SK-N-SH treated with all-trans-retinoic acid at 6 μM for 48 hours (cell line): ENCODE measurements at regions not wholly inside any gene's neighbourhood (a gene's known extent, or its start where the extent isn't known, plus 50 kb on each side); places are given as distances from the start of the nearest gene placed in this dataset.

Source experiments
- CSRNP3 ChIP-seq: fragments of 250-450 bp; sonication (Bioruptor Pico); IDR thresholded peaks from 2 replicates; pipeline ENCODE4 v1.5.1; 2021; ENCODE audit warnings: mild to moderate bottlenecking, moderate library complexity
- ZC3H10 ChIP-seq: fragments of 250-450 bp; sonication (Bioruptor Pico); IDR thresholded peaks from 2 replicates; pipeline ENCODE4 v1.5.1; 2021; ENCODE audit warnings: mild to moderate bottlenecking, moderate library complexity
- ZFP3 ChIP-seq: fragments of 250-450 bp; sonication (Bioruptor Pico); IDR thresholded peaks from 2 replicates; pipeline ENCODE4 v1.5.0; 2020; ENCODE audit warnings: mild to moderate bottlenecking, moderate library complexity
- ZFP30 ChIP-seq: fragments of 450-650 bp; formaldehyde crosslinking; IDR thresholded peaks from 2 replicates; pipeline ENCODE4 v1.5.0; 2022; ENCODE audit warnings: mild to moderate bottlenecking, moderate library complexity
- ZNF565 ChIP-seq: fragments of 450-650 bp; formaldehyde crosslinking; conservative IDR thresholded peaks from 2 replicates; pipeline ENCODE4 v1.5.0; 2020; ENCODE audit warnings: low read depth, mild to moderate bottlenecking, moderate library complexity

GRCh38 chr12:127873306-127873705 lies 393.7 kb upstream of the TMEM132C start:
- TF ChIP-seq ZNF565 (CRISPR knock-in tag) (no peak), ZFP3 (CRISPR knock-in tag) (no peak), ZFP30 (no peak), CSRNP3 (CRISPR knock-in tag) (no peak), ZC3H10 (CRISPR knock-in tag) (no peak)
